CD4-positive, alpha-beta T cell treated with Interleukin-21 for 1 hour (primary cell): ENCODE measurements at regions not wholly inside any gene's neighbourhood (a gene's known extent, or its start where the extent isn't known, plus 50 kb on each side); places are given as distances from the start of the nearest gene placed in this dataset.
"Not testable (repeated sequence)": the region's sequence is repeated elsewhere in the genome, so short reads cannot be mapped to it uniquely, and the experiment has no call there.

Experiments
- DNase-seq: peaks from one replicate; pipeline ENCODE4 v3.0.0-alpha.2; 2020

DNA sequence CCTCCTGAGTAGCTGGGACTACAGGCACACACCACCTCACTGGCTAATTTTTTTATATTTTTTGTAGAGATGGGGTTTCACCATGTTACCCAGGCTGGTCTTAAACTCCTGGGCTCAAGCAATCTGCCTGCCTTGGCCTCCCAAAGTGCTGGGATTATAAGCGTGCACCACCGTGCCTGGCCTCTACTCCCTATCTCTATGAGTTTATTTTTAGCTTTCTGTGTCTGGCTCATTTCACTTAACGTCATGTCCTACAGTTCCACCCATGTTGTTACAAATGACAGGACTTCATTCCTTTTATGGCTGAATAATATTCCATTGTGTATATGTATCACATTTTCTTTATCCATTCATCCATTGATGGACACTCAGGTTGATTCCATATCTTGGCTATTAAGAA is 164.2 kb upstream of the ZNF648 start:
- DNase-seq: not testable (repeated sequence)

- not testable (repeated sequence) for DNase-seq
Measured at GRCh38 chr1:182221990-182222389, 160.5 kb upstream of the ZNF648 start.

GRCh38 chr1:182221367-182221766 is 159.9 kb upstream of the ZNF648 start:
- not testable (repeated sequence) for DNase-seq

DNA sequence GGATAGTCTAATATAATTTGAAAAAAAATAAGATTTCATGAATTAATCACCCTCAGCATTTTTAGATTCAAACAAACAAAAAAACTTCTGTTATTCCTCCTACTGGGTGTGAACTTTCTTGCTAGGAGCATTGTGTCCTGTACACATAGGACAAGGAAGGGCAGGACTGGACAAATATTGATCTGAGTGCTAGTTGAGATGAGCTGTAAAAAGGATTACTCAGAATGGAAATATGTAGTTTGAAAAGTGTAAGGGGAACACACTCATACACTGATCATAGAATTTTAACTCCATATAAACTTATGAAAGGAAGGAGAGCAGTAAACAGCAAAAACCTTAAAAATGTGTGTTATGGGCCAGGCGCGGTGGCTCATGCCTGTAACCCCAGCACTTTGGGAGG is 156.5 kb upstream of the ZNF648 start:
- DNase-seq: no peak

DNA sequence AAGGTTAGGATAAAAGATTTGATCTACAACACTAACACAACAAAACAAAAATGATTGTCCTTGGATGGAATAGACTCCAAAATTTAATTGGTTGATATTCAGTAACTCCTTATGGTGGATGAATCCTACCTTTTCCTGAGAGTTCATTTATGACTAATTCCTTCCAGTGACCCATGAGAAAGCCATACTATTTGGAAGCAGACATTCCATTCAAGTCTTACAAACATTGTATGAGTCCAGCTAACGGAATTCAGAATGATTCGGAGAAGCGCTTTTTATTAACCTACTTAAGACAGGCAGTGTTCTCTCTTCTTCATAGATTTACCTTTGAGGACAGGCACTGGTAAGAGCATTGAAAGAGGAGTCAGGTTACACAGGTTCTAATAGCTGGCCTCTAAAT is 155.6 kb upstream of the ZNF648 start:
- DNase-seq: no peak

GRCh38 chr1:182215764-182216163 is 154.3 kb upstream of the ZNF648 start:
- DNase-seq: no peak

- DNase-seq: no peak
Measured at GRCh38 chr1:182213163-182213562, 151.7 kb upstream of the ZNF648 start.

DNA sequence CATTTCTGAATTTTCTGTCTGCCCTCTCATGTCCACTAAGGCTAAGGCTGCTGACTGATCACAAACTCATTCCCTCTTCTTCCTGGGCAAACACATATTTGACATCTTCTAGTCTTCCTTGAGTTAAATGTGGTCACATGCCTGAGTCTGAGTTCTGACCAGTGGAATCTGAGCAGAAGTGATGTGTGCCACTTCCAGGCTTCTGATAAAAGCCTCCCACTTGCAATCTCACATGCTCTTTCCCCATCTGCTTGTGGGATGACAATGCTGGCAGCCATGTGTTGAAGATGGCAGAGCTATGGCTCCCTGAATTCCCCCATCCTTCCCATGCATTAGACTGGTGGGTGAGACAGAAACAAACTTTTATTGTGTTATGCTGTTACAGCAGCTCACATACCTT is 149.9 kb upstream of the ZNF648 start:
- DNase-seq: no peak

- no peak for DNase-seq
Measured at GRCh38 chr1:182210417-182210816, 148.9 kb upstream of the ZNF648 start.

DNA sequence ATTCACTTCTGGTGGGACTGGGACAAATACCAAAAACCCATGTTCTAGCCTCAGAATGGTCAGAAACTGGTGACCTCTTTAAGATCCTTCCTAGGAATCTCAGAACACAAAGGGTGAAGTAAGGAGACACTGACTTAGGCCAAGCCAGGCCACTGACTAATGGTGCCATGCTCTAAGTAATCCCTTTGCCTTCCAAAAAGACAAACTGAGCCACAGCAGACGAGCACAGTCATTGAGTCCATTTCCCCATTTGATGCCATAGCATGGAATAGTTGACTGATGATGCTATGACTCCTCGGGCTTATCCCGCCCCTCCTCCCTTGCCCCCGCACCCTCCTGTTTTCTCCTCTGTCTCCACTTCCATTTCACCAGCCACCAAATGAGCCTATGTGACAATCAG is 145.8 kb upstream of the ZNF648 start:
- no peak for DNase-seq

DNA sequence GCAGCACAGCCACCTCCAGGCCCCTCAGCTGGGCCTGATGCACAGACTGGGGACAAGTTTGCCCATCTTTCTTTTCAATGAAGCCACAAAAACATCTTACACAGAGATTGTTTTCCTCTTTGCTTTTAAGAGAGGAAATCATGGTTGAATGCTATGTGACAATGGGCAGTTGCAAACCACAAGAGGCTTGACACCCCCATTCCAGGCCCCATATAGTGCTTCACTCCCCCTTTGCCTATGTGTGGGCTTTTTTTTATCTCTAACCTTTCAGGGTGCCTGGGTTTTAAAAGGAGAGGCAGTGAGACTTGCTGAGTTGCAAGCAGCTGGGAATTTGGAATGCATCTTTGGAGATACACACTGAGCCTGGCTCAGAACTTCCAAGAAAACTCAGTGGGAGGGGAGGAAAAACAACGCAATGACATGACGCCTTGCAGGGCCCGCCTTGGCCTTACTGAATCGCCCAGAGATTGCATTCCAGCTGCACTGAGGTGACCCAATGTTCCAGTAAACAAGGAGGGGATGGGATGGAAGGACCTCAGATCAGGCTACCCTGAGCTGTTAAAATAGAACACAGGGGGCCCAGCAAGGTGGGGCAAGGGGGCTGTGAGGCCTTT is 145.2 kb upstream of the ZNF648 start:
- DNase-seq: no peak

DNA sequence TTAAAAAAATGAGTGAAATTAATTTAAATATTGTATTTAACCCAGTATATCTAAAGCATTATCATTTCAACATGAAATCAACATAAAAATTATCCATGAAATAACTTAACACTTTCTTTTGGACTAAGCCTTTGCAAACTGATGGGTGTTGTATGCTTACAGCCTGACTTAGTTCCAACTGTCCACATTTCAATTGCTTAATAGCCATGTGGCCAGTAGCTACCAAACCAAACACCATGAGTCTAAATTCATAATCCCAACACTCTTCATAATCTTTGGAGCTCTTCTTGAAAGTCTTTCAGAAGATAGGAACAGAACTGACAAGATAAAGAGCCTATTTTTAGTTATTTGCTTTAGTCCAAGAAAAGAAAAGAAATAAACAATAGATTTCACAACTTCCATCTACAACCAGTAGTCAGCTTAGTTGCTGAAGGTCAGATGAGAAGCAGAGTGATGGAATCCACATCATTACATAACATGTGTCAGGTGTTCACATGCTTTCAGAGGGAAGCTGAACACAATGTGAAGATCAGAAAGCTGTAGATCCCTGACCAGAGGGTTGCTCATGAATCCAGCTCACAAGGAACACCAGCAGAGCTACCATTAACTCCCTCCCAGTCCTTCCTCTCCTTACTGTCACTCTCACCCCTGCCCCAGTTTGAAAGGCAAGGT is 144.0 kb upstream of the ZNF648 start:
- DNase-seq: no peak

DNA sequence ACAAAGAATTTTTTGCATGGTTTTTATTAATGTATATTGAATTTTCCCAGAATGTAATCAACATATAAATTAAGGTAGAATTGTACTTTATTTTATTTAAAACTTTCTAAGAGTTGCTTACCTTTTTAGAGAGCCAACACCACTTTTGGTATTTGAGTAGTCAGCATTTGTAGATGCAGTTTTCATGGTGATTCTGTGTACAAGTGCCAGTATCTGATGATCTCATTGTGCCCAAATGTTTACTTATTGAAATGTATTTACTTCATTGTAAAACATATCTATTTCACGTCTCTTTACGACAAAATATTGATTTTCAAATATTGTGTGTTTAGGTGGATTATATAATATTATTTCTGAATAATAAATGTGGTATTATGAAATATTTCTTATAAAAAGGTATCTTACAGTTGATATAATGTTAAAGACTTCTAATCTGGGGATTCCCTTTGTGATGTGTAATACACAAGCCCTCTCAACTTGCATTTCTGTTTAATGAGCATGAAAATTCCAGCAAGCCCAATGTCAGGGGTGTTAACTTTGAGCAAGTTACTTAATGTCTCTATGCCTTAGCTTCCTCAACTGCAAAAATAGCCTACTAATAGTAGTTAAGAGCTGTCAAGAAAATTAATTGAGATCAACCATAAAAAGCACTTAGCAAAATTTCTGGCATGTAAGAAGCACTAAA is 141.8 kb upstream of the ZNF648 start:
- DNase-seq: no peak

DNA sequence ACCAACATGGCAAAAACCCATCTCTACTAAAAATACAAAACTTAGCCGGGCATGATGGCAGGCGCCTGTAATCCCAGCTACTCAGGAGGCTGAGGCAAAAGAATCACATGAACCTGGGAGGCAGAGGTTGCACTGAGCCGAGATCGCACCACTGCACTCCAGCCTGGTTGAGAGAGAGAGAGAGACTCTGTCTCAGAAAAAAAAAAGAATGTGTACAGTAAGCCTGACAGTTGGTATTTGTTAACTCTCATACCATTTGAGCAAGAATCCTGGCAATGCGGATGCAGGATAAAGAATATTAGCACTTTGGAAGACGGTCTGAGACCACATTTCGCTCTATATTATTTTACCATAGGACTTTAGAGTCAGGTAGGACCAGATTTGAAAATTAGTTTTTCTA is 140.0 kb upstream of the ZNF648 start:
- DNase-seq: not testable (repeated sequence)

DNA sequence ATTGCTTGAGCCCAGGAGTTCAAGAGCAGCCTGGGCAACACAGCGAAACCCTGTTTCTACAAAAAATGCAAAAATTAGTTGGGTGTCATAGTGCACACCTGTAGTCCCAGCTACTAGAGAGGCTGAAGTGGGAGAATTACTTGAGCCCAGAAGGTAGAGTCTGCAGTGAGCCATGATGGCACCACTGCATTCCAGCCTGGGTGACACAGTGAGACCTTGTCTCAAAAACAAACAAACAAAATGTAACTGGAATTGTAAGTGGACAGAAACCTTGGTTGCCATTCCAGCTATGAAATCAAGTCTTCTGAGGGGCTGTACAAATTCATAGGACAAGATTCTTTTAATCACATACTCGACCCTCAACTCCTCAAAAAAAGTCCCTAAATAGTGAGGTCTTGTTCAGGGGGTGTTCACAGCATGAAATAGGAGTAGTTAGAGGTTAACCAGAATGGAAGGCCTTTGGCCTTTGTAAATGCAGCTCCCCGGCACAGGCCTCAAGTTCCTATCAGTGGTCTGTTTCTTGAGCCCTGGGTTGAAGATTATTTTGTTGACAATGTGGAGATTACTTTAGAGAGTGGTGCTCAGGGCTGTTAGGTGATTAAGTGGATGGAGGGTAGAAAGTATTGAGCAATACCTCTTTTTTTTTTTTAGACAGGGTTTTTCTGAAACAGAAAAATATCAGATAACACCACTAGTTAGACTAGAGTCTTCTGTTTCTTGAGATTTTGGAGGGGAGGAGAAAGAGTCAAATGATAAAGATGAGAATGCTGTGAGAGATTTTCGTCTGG is 138.7 kb upstream of the ZNF648 start:
- no peak for DNase-seq

DNA sequence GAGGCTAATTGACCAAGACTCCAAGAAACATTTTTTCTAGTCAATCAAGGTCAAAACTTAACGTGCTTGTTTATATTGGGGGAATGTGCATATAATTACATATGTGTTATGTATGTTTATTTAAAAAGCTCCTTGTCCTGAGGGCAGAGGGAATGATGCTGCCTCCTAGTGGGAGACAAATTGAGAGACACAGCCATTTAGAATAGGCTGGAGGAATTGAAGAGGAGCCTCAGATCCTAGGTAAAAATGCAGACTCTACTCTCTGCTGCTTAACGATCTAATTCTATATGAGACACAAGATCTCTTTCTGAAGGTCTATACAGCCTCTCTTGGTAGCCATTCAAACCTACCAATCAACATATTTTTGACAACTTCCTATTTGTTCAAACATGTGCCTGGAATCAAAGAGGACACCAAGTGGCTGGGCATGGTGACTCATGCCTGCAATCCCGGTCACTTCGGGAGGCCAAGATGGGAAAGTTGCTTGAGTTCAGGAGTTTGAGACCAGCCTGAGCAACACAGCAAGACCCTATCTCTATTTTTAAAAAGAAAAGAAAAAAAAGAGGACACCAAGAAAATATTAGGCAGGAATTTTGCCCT is 136.6 kb upstream of the ZNF648 start:
- DNase-seq: peak; percentile 1

GRCh38 chr1:182196897-182197870 is 135.7 kb upstream of the ZNF648 start:
- DNase-seq: no peak

DNA sequence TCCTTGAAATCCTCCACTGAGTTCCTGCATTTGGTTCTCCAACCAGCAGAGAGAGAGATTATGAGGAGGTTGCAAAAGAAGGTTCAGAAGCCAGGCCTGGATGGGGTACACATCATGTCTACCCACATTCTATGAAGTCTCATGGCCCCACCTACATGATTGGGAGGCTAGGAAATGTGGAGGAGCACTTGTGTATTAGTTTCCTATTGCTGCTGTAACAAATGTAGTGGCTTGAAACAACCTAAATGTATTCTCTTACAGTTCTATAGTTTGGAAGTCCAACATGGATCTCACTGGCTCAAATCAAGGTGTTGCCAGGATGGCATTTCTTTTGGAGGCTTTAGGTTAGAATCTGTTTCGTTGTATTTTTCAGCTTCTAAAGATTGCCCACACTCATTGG is 134.2 kb upstream of the ZNF648 start:
- DNase-seq: no peak

DNA sequence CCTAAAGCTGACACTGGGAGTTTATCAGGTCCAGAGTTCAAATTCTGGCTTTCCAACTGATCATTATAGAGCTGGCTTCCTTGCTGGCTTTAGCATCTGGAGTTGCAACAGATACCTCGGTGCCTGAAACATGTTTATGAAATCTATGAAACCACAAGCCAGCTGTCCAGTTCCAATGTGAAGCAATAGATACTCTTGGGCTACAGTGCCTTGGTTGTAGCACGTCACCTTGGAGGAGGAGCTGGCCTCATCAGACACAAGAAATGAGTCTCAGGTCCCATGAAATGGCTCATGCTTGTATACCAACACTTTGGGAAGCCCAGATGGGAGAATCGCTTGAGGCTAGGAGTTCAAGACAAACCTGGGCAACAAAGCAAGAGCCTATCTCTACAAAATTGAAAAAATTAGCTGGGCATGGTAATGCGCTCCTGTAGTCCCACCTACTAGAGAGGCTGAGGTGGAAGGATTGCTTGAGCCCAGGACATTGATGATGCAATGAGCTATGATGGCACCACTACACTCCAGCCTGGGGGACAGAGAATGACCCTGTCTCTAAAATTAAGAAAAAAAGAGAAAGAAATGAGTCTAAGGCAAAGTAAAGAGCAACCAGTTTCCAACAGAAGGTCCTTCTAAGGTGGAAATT is 132.5 kb upstream of the ZNF648 start:
- peak; percentile 9 for DNase-seq

DNA sequence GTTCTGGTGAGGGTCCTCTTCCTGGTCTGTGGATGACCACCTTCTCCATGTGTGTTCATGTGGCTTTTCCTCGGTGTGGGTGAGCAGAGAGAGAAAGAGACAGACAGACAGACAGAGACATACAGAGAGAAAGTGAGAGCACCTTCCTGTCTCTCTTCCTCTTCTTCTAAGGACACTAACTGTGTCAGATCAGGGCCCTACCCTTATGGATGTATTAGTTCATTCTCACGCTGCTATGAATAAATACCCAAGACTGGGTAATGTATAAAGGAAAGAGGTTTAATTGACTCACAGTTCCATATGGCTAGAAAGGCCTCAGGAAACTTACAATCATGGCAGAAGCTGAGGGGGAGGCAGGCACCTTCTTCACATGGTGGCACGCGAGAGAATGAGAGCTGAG is 131.5 kb upstream of the ZNF648 start:
- DNase-seq: no peak

GRCh38 chr1:182192215-182192614 is 130.7 kb upstream of the ZNF648 start:
- DNase-seq: no peak
